ENCODE measurements at regions not wholly inside any gene's neighbourhood (a gene's known extent, or its start where the extent isn't known, plus 50 kb on each side); places are given as distances from the start of the nearest gene placed in this dataset.
"Not testable (repeated sequence)": the region's sequence is repeated elsewhere in the genome, so short reads cannot be mapped to it uniquely, and the experiment has no call there.

GRCh38 chr2:160584972-160585494, 91.4 kb upstream of the RBMS1 start:
- peak; percentile 83 for DNase-seq

- no peak for DNase-seq
Measured at GRCh38 chr2:160590664-160591063, 97.1 kb upstream of the RBMS1 start.

DNA sequence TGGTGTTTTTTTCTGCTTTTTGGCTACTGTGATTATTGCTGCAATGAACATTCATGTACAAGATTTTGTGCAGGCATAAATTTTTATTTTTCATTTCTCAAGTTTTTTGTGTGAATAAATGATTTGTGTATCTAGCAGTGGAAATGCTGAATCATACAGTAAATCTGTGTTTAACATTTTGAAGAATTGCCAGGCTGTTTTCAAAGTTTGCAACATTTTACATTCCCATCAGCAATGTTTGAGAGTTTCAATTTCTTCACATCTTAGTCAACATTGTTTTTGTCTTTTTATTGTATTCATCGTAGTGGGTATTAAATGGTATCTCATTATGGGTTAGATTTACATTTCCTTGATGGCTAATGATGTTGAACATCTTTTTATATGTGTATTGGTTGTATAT, 98.8 kb upstream of the RBMS1 start:
- DNase-seq: no peak

GRCh38 chr2:160592993-160593392, 99.4 kb upstream of the RBMS1 start:
- DNase-seq: no peak

- DNase-seq: peak; percentile 41
Measured at GRCh38 chr2:160596441-160596840, 102.8 kb upstream of the RBMS1 start.

DNA sequence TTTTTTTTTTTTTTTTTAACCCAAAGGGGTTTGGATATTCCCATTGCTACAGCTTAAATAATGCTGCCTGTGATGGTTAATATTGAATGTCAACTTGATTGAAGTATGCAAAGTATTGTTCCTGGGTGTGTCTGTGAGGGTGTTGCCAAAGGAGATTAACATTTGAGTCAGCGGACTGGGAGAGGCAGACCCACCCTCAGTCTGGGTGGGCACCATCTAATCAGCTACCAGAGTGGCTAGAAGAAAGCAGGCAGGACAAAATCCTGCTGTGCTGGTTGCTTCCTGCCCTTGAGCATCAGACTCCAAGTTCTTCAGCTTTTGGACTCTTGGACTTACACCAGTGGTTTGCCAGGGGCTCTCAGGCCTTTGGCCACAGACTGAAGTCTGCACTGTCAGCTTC, 106.8 kb upstream of the RBMS1 start:
- not testable (repeated sequence) for DNase-seq

DNA sequence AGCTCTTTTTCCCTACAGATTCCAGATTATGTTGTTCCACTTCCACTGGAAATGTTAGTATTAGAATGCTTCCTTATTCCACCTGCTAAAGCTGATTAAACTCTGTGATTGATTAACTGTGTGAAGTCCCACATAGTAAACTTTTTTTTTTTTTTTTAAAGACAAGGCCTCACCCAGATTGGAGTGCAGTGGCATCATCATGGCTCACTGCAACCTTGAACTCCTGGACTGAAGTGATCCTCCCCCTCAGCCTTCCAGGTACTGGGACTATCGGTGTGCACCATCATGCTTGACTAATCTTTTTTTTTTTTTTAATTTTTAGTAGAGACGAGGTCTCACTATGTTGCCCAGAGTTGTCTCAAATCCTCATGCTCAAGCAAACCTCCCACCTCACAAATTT, 108.5 kb upstream of the RBMS1 start:
- DNase-seq: no peak

- DNase-seq: no peak
Measured at GRCh38 chr2:160603771-160604510, 110.3 kb upstream of the RBMS1 start.

- DNase-seq: peak; percentile 36
Measured at GRCh38 chr2:160606341-160606740, 112.7 kb upstream of the RBMS1 start.

DNA sequence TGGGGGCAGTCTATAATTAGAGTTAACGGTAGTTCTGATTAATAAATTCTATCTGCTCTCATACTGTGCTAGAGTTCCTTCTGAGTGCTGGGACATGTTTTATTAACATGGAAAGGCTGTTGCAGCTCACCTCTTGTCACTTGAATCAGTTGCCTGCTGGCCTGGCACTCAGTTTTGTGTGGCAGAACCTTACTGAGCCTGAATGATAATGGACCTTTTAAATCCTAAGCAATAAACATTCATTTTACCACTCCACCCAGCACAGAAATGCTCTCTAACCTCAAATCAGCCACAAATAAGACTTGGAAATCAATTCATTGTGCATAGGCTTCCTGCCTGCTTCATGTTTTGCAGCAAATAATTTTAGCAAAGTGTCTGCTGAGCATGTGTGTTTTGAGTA, 115.0 kb upstream of the RBMS1 start:
- no peak for DNase-seq

- no peak for DNase-seq
Measured at GRCh38 chr2:160609346-160609745, 115.7 kb upstream of the RBMS1 start.

- no peak for DNase-seq
Measured at GRCh38 chr2:160610041-160610440, 116.4 kb upstream of the RBMS1 start.

GRCh38 chr2:160612266-160612856, 118.8 kb upstream of the RBMS1 start:
- DNase-seq: peak; percentile 88

GRCh38 chr2:160613466-160614153, 120.0 kb upstream of the RBMS1 start:
- DNase-seq: peak; percentile 89

DNA sequence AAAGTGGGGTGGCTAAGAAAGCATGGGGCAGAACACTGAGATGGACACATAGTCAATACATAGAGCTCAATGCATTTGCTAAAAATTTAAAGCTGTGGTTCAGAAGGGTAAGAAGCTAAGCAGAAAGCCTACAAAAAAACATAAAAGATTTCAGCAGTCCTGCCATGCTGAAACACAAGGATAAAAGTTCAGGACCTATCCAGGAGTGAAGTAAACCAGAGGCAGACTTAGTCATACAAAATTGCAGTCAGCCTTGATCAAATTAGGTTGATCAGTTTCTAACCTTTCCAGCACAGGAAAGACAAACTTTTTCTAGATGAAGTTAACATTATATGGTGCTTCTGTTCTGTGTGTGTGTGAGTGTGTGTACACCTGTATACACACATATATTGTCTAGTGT, 120.8 kb upstream of the RBMS1 start:
- no peak for DNase-seq

- DNase-seq: no peak
Measured at GRCh38 chr2:160615706-160616105, 122.1 kb upstream of the RBMS1 start.

GRCh38 chr2:160616149-160616548, 122.5 kb upstream of the RBMS1 start:
- DNase-seq: no peak

DNA sequence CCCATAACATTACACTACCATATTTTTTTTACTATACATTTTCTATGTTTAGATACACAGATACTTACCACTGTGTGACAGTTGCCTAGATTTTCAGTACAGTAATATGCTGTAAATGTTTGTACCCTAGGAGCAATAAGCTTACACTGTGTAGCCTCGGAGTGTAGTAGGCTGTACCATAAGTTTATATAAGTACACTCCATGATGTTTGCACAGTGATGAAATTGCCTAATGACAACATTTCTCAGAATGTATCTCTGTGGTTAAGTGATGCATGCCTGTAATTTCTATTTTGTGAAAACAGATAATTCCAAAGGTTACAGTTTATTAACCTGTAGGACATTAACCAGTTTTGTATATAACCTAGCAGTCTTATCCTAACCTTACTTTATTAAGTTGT, 128.1 kb upstream of the RBMS1 start:
- peak; percentile 26 for DNase-seq

GRCh38 chr2:160628020-160628637, 134.5 kb upstream of the RBMS1 start:
- not testable (repeated sequence) for DNase-seq

GRCh38 chr2:160628811-160629210, 135.2 kb upstream of the RBMS1 start:
- no peak for DNase-seq

- DNase-seq: no peak
Measured at GRCh38 chr2:160630801-160631590, 137.4 kb upstream of the RBMS1 start.
